ENCODE measurements at regions not wholly inside any gene's neighbourhood (a gene's known extent, or its start where the extent isn't known, plus 50 kb on each side); places are given as distances from the start of the nearest gene placed in this dataset.

DNA sequence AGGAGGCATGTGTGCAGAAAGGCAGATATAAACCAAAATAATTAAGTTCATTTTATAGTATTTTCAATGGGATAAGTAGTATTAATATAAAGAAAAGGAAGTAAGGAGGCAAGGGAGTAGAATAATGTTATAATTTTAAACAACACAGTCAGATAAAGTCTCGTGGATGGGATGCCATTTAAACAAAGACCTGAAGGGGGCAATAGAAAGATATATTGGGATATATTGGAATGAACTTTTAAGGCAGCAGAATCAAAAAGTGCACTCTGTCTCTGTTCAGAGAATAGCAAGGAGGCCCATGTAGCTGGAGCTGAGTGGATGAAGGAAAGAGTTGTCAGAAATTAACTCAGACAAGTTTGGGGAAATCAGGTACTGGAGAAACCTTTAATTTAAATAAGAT is 158.7 kb downstream of the CGGBP1 start:
- intact Hi-C loops (cut with DNase I; ENCODE audit: low total_unique reads): no loop called here
- H3K4me1 ChIP-seq: no peaks in the 10 kb centered on the region
- H3K27me3 ChIP-seq: no peaks in the 10 kb centered on the region
- no peaks in the 10 kb centered on the region for H3K9me3 ChIP-seq
- no peak overlapping the region for H3K4me3 ChIP-seq
- WGBS, 2 donors (ENCODE audit: low coverage in 1 of 2): 10 to 57% methylated on average over 1 of the region's 1 CpG
- no peaks in the 10 kb centered on the region for H3K36me3 ChIP-seq
- TF ChIP-seq EP300 (IDR thresholded peaks at IDR 0.05; ENCODE audit: low read depth) (no peak), CTCF (IDR thresholded peaks at IDR 0.05) (peak in 4 of 5 experiments; percentile 7 to 30 (median 21)), POLR2A (IDR thresholded peaks at IDR 0.05) (no peak), POLR2AphosphoS5 (IDR thresholded peaks at IDR 0.05) (no peak)
- no peak for DNase-seq
- no peak overlapping the region for H3K27ac ChIP-seq
- in situ Hi-C loops (cut with MboI; ENCODE audit: low pct_ligation_motif_present in 1 of 4, low pct_unique_long_range_greater_than_20kb in 1 of 4, low sequenced_read_pairs in 3 of 4): no loop called here

- intact Hi-C loops (cut with DNase I; ENCODE audit: low total_unique reads): no loop called here
- H3K27ac ChIP-seq: no peak overlapping the region
- no peaks in the 10 kb centered on the region for H3K9me3 ChIP-seq
- no peaks in the 10 kb centered on the region for H3K4me1 ChIP-seq
- no peak for DNase-seq
- no peaks in the 10 kb centered on the region for H3K36me3 ChIP-seq
- 90 to 92% methylated on average over 1 of the region's 1 CpG for WGBS, 2 donors (ENCODE audit: low coverage in 1 of 2)
- in situ Hi-C loops (cut with MboI; ENCODE audit: low pct_ligation_motif_present in 1 of 4, low pct_unique_long_range_greater_than_20kb in 1 of 4, low sequenced_read_pairs in 3 of 4): no loop called here
- no peaks in the 10 kb centered on the region for H3K27me3 ChIP-seq
- TF ChIP-seq EP300 (IDR thresholded peaks at IDR 0.05; ENCODE audit: low read depth): no peak
- TF ChIP-seq CTCF (IDR thresholded peaks at IDR 0.05): no peak
- TF ChIP-seq POLR2AphosphoS5 (IDR thresholded peaks at IDR 0.05): no peak
- TF ChIP-seq POLR2A (IDR thresholded peaks at IDR 0.05): no peak
- no peak overlapping the region for H3K4me3 ChIP-seq
Measured at GRCh38 chr3:87898971-87899370, 159.8 kb downstream of the CGGBP1 start.

- 93% methylated on average over 1 of the region's 1 CpG; no CpG with 5 or more reads in 1 of the 2 donors for WGBS, 2 donors (ENCODE audit: low coverage in 1 of 2)
- in situ Hi-C loops (cut with MboI; ENCODE audit: low pct_ligation_motif_present in 1 of 4, low pct_unique_long_range_greater_than_20kb in 1 of 4, low sequenced_read_pairs in 3 of 4): no loop called here
Measured at GRCh38 chr3:87895983-87896382, 162.8 kb downstream of the CGGBP1 start.

GRCh38 chr3:87873136-87873535 is 185.7 kb downstream of the CGGBP1 start:
- Histone ChIP-seq H3K27me3 (no peaks in the 10 kb centered on the region), H3K36me3 (no peaks in the 10 kb centered on the region), H3K27ac (no peak overlapping the region), H3K9me3 (peaks cover 5 to 9% of the 10 kb centered on the region in 2 donors), H3K4me1 (no peaks in the 10 kb centered on the region), H3K4me3 (no peak overlapping the region)
- WGBS, 2 donors (ENCODE audit: low coverage in 1 of 2): 60 to 90% methylated on average over 1 of the region's 1 CpG
- TF ChIP-seq EP300 (IDR thresholded peaks at IDR 0.05; ENCODE audit: low read depth): no peak
- TF ChIP-seq CTCF (IDR thresholded peaks at IDR 0.05): no peak
- no peak for TF ChIP-seq POLR2AphosphoS5 (IDR thresholded peaks at IDR 0.05)
- no peak for TF ChIP-seq POLR2A (IDR thresholded peaks at IDR 0.05)
- no peak for DNase-seq
- intact Hi-C loops (cut with DNase I; ENCODE audit: low total_unique reads) (no loop called here), in situ Hi-C loops (cut with MboI; ENCODE audit: low pct_ligation_motif_present in 1 of 4, low pct_unique_long_range_greater_than_20kb in 1 of 4, low sequenced_read_pairs in 3 of 4) (no loop called here)

More at GRCh38 chr3:87895983-87896382, 162.8 kb downstream of the CGGBP1 start:
- intact Hi-C loops (cut with DNase I; ENCODE audit: low total_unique reads): no loop called here
- no peak overlapping the region for H3K27ac ChIP-seq
- H3K4me1 ChIP-seq: no peaks in the 10 kb centered on the region
- no peak for DNase-seq
- no peak for TF ChIP-seq CTCF (IDR thresholded peaks at IDR 0.05)
- no peak for TF ChIP-seq POLR2AphosphoS5 (IDR thresholded peaks at IDR 0.05)
- no peak for TF ChIP-seq POLR2A (IDR thresholded peaks at IDR 0.05)
- TF ChIP-seq EP300 (IDR thresholded peaks at IDR 0.05; ENCODE audit: low read depth): no peak
- no peaks in the 10 kb centered on the region for H3K9me3 ChIP-seq
- no peak overlapping the region for H3K4me3 ChIP-seq
- H3K27me3 ChIP-seq: no peaks in the 10 kb centered on the region
- no peaks in the 10 kb centered on the region for H3K36me3 ChIP-seq
